Endothelial cell of umbilical vein (primary cell): ENCODE measurements at regions not wholly inside any gene's neighbourhood (a gene's known extent, or its start where the extent isn't known, plus 50 kb on each side); places are given as distances from the start of the nearest gene placed in this dataset.
"Not testable (repeated sequence)": the region's sequence is repeated elsewhere in the genome, so short reads cannot be mapped to it uniquely, and the experiment has no call there.

ENCODE experiments used
- BruUV-seq: library from RNA; stranded (reverse); fragments of 400-500 nt; replicated peaks from 2 replicates; lab custom pipeline; 2021; lab: Mats Ljungman, UMichigan
- CTCF ChIA-PET: fragments of 300-600, 350-600 bp; sonication (Branson Sonifier 250); formaldehyde crosslinking; loops from one replicate; lab custom pipeline; 2021; ENCODE audit warnings: antibody characterized with exemption, inconsistent platforms; lab: Charles Lee
- POLR2A ChIA-PET: fragments of 300-600, 350-600 bp; sonication (Branson Sonifier 250); formaldehyde crosslinking; loops from one replicate; lab custom pipeline; 2021; ENCODE audit warnings: antibody characterized with exemption, inconsistent platforms; lab: Charles Lee
- DNase-seq: peaks from one replicate; pipeline ENCODE4 v3.0.0-alpha.2; 2011; ENCODE audit warnings: low read depth, low spot score
- FAIRE-seq: peaks from 2 replicates; lab custom pipeline; 2011; peaks lifted over from hg19 to GRCh38; lab: Jason Lieb, UNC
- H2AFZ ChIP-seq: 2 replicates; pipeline ENCODE4 v1.6.0; 2012; ENCODE audit warnings: low read depth, low read length, control low read depth, inconsistent platforms
- H3K27ac ChIP-seq: 2 replicates; pipeline ENCODE4 v1.5.1; 2011; ENCODE audit warnings: low read depth, mild to moderate bottlenecking, control low read depth, low read length, moderate library complexity; ENCODE audit not compliant: insufficient read depth
- H3K27me3 ChIP-seq, 2 experiments: 2 replicates each; pipeline versions ENCODE4 v1.6.0 to v1.6.1; 2011; ENCODE audit warnings: low read length in 2 of 2, mixed read lengths in 1 of 2; ENCODE audit not compliant: control insufficient read depth in 2 of 2, insufficient read depth in 2 of 2
- H3K36me3 ChIP-seq, 2 experiments: 2 replicates in 1 of 2; 3 replicates in 1 of 2; pipeline ENCODE4 v1.5.1; 2011; ENCODE audit warnings: low read length in 2 of 2, mild to moderate bottlenecking in 1 of 2, moderate library complexity in 1 of 2; ENCODE audit not compliant: control insufficient read depth in 2 of 2, insufficient read depth in 2 of 2; ENCODE audit errors: extremely low read depth in 1 of 2
- H3K4me1 ChIP-seq: 3 replicates; pipeline ENCODE4 v1.5.1; 2011; ENCODE audit warnings: mild to moderate bottlenecking, low read length; ENCODE audit not compliant: control insufficient read depth, insufficient read depth; ENCODE audit errors: extremely low read depth
- H3K4me2 ChIP-seq: 2 replicates; pipeline ENCODE4 v1.6.1; 2011; ENCODE audit warnings: low read length, control low read depth, mixed read lengths; ENCODE audit not compliant: insufficient read depth
- H3K4me3 ChIP-seq, 3 experiments: fragments of 200-600 bp in 1 of 3; sonication (generic), shearing (Covaris generic) in 1 of 3; replicated peaks in 1 of 3; 2 replicates each; pipeline ENCODE4 v1.5.1; 2011 to 2016; ENCODE audit warnings: control low read depth in 3 of 3, low read length in 3 of 3, mild to moderate bottlenecking in 2 of 3, inconsistent platforms in 1 of 3, low read depth in 1 of 3, moderate library complexity in 1 of 3; ENCODE audit not compliant: insufficient read depth in 1 of 3
- H3K79me2 ChIP-seq: 2 replicates; pipeline ENCODE4 v1.6.0; 2012; ENCODE audit warnings: low read length, inconsistent platforms; ENCODE audit not compliant: control insufficient read depth, insufficient read depth
- H3K9ac ChIP-seq: replicated peaks from 2 replicates; pipeline ENCODE3; 2011; ENCODE audit warnings: low read length, control low read depth; ENCODE audit not compliant: insufficient read depth; ENCODE audit errors: extremely low read depth
- H3K9me1 ChIP-seq: replicated peaks from 3 replicates; pipeline ENCODE4 v1.6.0; 2011; ENCODE audit warnings: mild to moderate bottlenecking, low read length; ENCODE audit not compliant: control insufficient read depth, insufficient read depth; ENCODE audit errors: extremely low read depth
- H3K9me3 ChIP-seq: replicated peaks from 2 replicates; pipeline ENCODE4 v1.5.1; 2012; ENCODE audit warnings: low read length, inconsistent platforms; ENCODE audit not compliant: control insufficient read depth, insufficient read depth
- H4K20me1 ChIP-seq: replicated peaks from 2 replicates; pipeline ENCODE3; 2011; ENCODE audit warnings: mild to moderate bottlenecking, low read length; ENCODE audit not compliant: control insufficient read depth, insufficient read depth; ENCODE audit errors: extremely low read depth
- CTCF ChIP-seq, 2 donors: IDR thresholded peaks; 1 replicate in 1 of 2; 2 replicates in 1 of 2; pipeline ENCODE4 v1.5.1; 2011; ENCODE audit warnings: low read length in 2 of 2, mild to moderate bottlenecking in 2 of 2, moderate library complexity in 2 of 2, control low read depth in 1 of 2, inconsistent platforms in 1 of 2, low read depth in 1 of 2; ENCODE audit not compliant: insufficient read depth in 1 of 2; ENCODE audit errors: extremely low read depth in 1 of 2
- EZH2 ChIP-seq: IDR thresholded peaks from 2 replicates; pipeline ENCODE4 v1.6.1; 2012; ENCODE audit warnings: borderline replicate concordance, low read depth, mild to moderate bottlenecking, moderate library complexity, low read length, inconsistent platforms; ENCODE audit not compliant: severe bottlenecking
- FOS ChIP-seq: IDR thresholded peaks from 2 replicates; pipeline ENCODE4 v1.6.1; 2011; ENCODE audit warnings: mild to moderate bottlenecking, low read length, moderate library complexity, borderline replicate concordance; ENCODE audit not compliant: insufficient read depth
- GATA2 ChIP-seq: IDR thresholded peaks from 2 replicates; pipeline ENCODE4 v1.7.0; 2011; ENCODE audit warnings: low read depth, mild to moderate bottlenecking, moderate library complexity, mixed read lengths, low read length; ENCODE audit not compliant: insufficient read length, insufficient read depth
- JUN ChIP-seq: IDR thresholded peaks from 2 replicates; pipeline ENCODE4 v1.6.1; 2011; ENCODE audit warnings: borderline replicate concordance, low read depth; ENCODE audit not compliant: insufficient read length, insufficient read depth
- MAX ChIP-seq: IDR thresholded peaks from 2 replicates; pipeline ENCODE4 v1.6.1; 2011; ENCODE audit not compliant: insufficient read depth, insufficient read length
- MYC ChIP-seq: IDR thresholded peaks from one replicate; pipeline ENCODE4 v1.6.1; 2011; ENCODE audit warnings: mild to moderate bottlenecking, low read depth, low read length
- POLR2A ChIP-seq: IDR thresholded peaks from 2 replicates; pipeline ENCODE4 v1.6.1; 2012; ENCODE audit warnings: low read depth, mild to moderate bottlenecking, control low read depth, low read length
- POLR2AphosphoS5 ChIP-seq: IDR thresholded peaks from 2 replicates; pipeline ENCODE4 v1.6.1; 2012; ENCODE audit warnings: low read depth, mild to moderate bottlenecking, control low read depth, low read length, moderate library complexity; ENCODE audit not compliant: insufficient read depth
- dilution Hi-C: fragments of 300-500 bp; cut with MboI; formaldehyde crosslinking; loops from one replicate; pipeline ENCODE4 v1.15.0; 2019; ENCODE audit warnings: low sequenced_read_pairs; ENCODE audit not compliant: extremely low pct_ligation_motif_present
- intact Hi-C: fragments of 100-400 bp; cut with micrococcal nuclease; formaldehyde crosslinking; loops from one replicate; pipeline ENCODE4 v1.10.0; 2022

DNA sequence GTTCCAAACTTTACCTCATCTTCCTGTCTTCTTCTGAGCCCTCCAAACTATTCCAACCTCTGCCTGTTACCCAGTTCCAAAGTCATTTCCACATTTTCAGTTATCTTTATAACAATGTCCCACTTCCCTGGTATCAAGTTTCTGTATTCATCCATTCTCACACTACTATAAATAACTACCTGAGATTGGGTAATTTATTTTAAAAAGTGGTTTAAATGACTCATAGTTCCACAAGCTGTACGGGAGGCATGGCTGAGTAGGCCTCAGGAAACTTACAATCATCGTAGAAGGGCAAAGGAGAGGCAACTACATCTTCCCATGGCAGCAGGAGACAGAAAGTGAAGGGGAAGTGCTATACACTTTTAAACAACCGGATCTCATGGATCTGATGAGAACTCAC, 428.5 kb upstream of the RGS18 start:
- Histone ChIP-seq H3K79me2 (no peaks in the 10 kb centered on the region), H3K4me1 (no peaks in the 10 kb centered on the region), H2AFZ (no peak overlapping the region), H3K9me1 (no peaks in the 10 kb centered on the region), H3K36me3 (no peaks in the 10 kb centered on the region), H3K9ac (no peak overlapping the region), H3K9me3 (no peaks in the 10 kb centered on the region), H4K20me1 (no peaks in the 10 kb centered on the region), H3K27me3 (no peaks in the 10 kb centered on the region), H3K27ac (no peak overlapping the region), H3K4me3 (no peak overlapping the region), H3K4me2 (no peak overlapping the region)
- FAIRE-seq (no peak), DNase-seq (no peak)
- dilution Hi-C loops = no loop called here
- CTCF ChIA-PET = no interaction called here
- TF ChIP-seq CTCF (IDR thresholded peaks at IDR 0.05; ENCODE audit: extremely low read depth in 1 of 2, insufficient read depth in 1 of 2, low read depth in 1 of 2, low read length in 2 of 2) (no peak), POLR2AphosphoS5 (no peak), FOS (no peak), EZH2 (no peak), GATA2 (no peak), MYC (no peak), JUN (no peak), MAX (no peak), POLR2A (no peak)
- POLR2A ChIA-PET = no interaction called here
- BruUV-seq = no TSS peak
- intact Hi-C loops = no loop called here

DNA sequence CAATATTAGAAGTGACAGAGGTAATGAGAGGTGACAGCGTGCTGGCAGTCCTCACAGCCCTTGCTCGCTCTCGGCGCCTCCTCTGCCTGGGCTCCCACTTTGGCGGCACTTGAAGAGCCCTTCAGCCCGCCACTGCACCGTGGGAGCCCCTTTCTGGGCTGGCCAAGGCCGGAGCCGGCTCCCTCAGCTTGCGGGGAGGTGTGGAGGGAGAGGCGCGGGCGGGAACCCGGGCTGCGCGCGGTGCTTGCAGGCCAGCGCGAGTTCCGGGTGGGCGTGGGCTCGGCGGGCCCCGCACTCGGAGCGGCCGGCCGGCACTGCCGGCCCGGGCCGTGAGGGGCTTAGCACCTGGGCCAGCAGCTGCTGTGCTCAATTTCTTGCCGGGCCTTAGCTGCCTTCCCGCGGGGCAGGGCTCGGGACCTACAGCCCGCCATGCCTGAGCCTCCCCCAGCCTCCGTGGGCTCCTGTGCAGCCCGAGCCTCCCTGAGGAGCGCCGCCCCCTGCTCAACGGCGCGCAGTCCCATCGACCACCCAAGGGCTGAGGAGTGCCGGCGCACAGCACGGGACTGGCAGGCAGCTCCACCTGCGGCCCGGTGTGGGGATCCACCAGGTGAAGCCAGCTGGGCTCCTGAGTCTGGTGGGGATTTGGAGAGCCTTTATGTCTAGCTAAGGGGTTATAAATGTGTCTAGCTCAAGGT, 426.5 kb upstream of the RGS18 start:
- DNase-seq, H3K9me3 ChIP-seq, H3K9me1 ChIP-seq, H3K4me1 ChIP-seq, H3K36me3 ChIP-seq, dilution Hi-C loops, intact Hi-C loops, H4K20me1 ChIP-seq, BruUV-seq, FAIRE-seq, H3K79me2 ChIP-seq, H3K4me2 ChIP-seq, H3K27ac ChIP-seq, H3K9ac ChIP-seq, H2AFZ ChIP-seq, POLR2A ChIA-PET, H3K27me3 ChIP-seq, H3K4me3 ChIP-seq: not testable (repeated sequence)
- CTCF ChIA-PET = interaction anchor here (1.3 kb wide), 1 partner anchor 9 kb away, joined by 4 read pairs; no protein-coding TSS in a partner anchor
